ENCODE measurements at regions not wholly inside any gene's neighbourhood (a gene's known extent, or its start where the extent isn't known, plus 50 kb on each side); places are given as distances from the start of the nearest gene placed in this dataset.

GRCh38 chr9:12391839-12392509 lies 301.2 kb upstream of the TYRP1 start:
- TF ChIP-seq CTCF (conservative IDR thresholded peaks at IDR 0.05; ENCODE audit: low read length) = no peak
- no peak for TF ChIP-seq EZH2phosphoT487 (IDR thresholded peaks at IDR 0.05; ENCODE audit: borderline replicate concordance, low read depth, low read length)

All from OCI-LY7 (cell line).